GM23338 (cell line): ENCODE measurements at regions not wholly inside any gene's neighbourhood (a gene's known extent, or its start where the extent isn't known, plus 50 kb on each side); places are given as distances from the start of the nearest gene placed in this dataset.
A peak's percentile ranks its signal among the peaks of the same experiment; 100 is the strongest.

Source experiments
- ATAC-seq: fragments of 200-7000 bp; cut with Tn5 transposase; 3 replicates; pipeline ENCODE4 v1.9.1; 2020
- DNase-seq: peaks from one replicate; pipeline ENCODE4 v3.0.0-alpha.2; 2015; ENCODE audit warnings: low spot score
- H2AFZ ChIP-seq: fragments of 200-600 bp; sonication (generic); 2 replicates; pipeline ENCODE4 v1.8.0; 2016; ENCODE audit warnings: antibody characterized with exemption, mild to moderate bottlenecking, moderate library complexity
- H3F3A ChIP-seq: fragments of 200-600 bp; sonication (generic); replicated peaks from 2 replicates; pipeline ENCODE4 v1.8.0; 2017; ENCODE audit warnings: antibody characterized with exemption, mixed run types, low read depth
- H3K27ac ChIP-seq: fragments of 200-600 bp; sonication (generic); 2 replicates; pipeline ENCODE4 v1.6.1; 2016; ENCODE audit warnings: low read depth
- H3K27me3 ChIP-seq: fragments of 200-600 bp; sonication (generic); 2 replicates; pipeline ENCODE4 v1.8.0; 2016; ENCODE audit warnings: mild to moderate bottlenecking, mixed run types, moderate library complexity; ENCODE audit not compliant: insufficient read depth
- H3K36me3 ChIP-seq: fragments of 200-600 bp; sonication (generic); 2 replicates; pipeline ENCODE4 v1.8.0; 2016; ENCODE audit warnings: mild to moderate bottlenecking; ENCODE audit not compliant: insufficient read depth
- H3K4me1 ChIP-seq: fragments of 200-600 bp; sonication (generic); 2 replicates; pipeline ENCODE4 v1.8.0; 2016; ENCODE audit warnings: mild to moderate bottlenecking, moderate library complexity; ENCODE audit not compliant: insufficient read depth
- H3K4me2 ChIP-seq: fragments of 200-600 bp; sonication (generic); 2 replicates; pipeline ENCODE4 v1.7.1; 2017; ENCODE audit warnings: mixed run types
- H3K4me3 ChIP-seq: fragments of 200-600 bp; sonication (generic); 2 replicates; pipeline ENCODE4 v1.6.1; 2016; ENCODE audit warnings: mixed run types
- H3K79me2 ChIP-seq: fragments of 200-600 bp; sonication (generic); replicated peaks from 2 replicates; pipeline ENCODE4 v1.8.0; 2017; ENCODE audit warnings: mild to moderate bottlenecking; ENCODE audit not compliant: insufficient read depth
- H3K9me2 ChIP-seq: fragments of 200-600 bp; sonication (generic); 2 replicates; pipeline ENCODE4 v1.8.0; 2017; ENCODE audit not compliant: insufficient read depth
- H4K20me1 ChIP-seq: fragments of 200-600 bp; sonication (generic); replicated peaks from 2 replicates; pipeline ENCODE4 v1.8.0; 2017; ENCODE audit warnings: mild to moderate bottlenecking; ENCODE audit not compliant: insufficient read depth
- H3K27ac Mint-ChIP-seq: 2 replicates; pipeline ENCODE4 v1.8.0; 2020; ENCODE audit warnings: inconsistent platforms, mild to moderate bottlenecking, moderate library complexity, mixed read lengths
- H3K27me3 Mint-ChIP-seq: 3 replicates; pipeline ENCODE4 v1.8.0; 2022; ENCODE audit warnings: low read depth, mild to moderate bottlenecking, moderate library complexity, mixed read lengths, inconsistent platforms; ENCODE audit not compliant: insufficient read depth, poor library complexity
- H3K36me3 Mint-ChIP-seq: 3 replicates; pipeline ENCODE4 v1.8.0; 2021; ENCODE audit warnings: low read depth, mild to moderate bottlenecking, inconsistent platforms, moderate library complexity, mixed read lengths
- H3K4me1 Mint-ChIP-seq: 3 replicates; pipeline ENCODE4 v1.8.0; 2020; ENCODE audit warnings: mild to moderate bottlenecking, inconsistent platforms, mixed read lengths
- H3K4me3 Mint-ChIP-seq: 3 replicates; pipeline ENCODE4 v1.8.0; 2021; ENCODE audit warnings: moderate library complexity, mild to moderate bottlenecking, inconsistent platforms, mixed read lengths
- H3K9me3 Mint-ChIP-seq: 3 replicates; pipeline ENCODE4 v1.8.0; 2020; ENCODE audit warnings: moderate library complexity, mild to moderate bottlenecking, inconsistent platforms, mixed read lengths
- CREB1 ChIP-seq: fragments of 250-450 bp; sonication (Bioruptor Pico); IDR thresholded peaks from 2 replicates; pipeline ENCODE4 v1.5.0; 2020; ENCODE audit warnings: low read depth, mild to moderate bottlenecking, moderate library complexity
- CTCF ChIP-seq, 2 experiments: fragments of 200-600 bp in 1 of 2; sonication (generic) in 1 of 2; conservative IDR thresholded peaks; 2 replicates each; pipeline versions ENCODE4 v1.5.1 to v1.6.1; 2016 to 2017; ENCODE audit warnings: antibody characterized with exemption in 2 of 2, low read depth in 2 of 2, mild to moderate bottlenecking in 2 of 2, moderate library complexity in 1 of 2
- ETS1 ChIP-seq: IDR thresholded peaks from 2 replicates; pipeline ENCODE4 v1.6.1; 2016; ENCODE audit warnings: antibody characterized with exemption
- EZH2 ChIP-seq: fragments of 200-600 bp; sonication (generic); IDR thresholded peaks from one replicate; pipeline ENCODE4 v1.8.0; 2017; ENCODE audit warnings: antibody characterized with exemption, mild to moderate bottlenecking, low read depth; ENCODE audit not compliant: unreplicated experiment
- EZH2phosphoT487 ChIP-seq: fragments of 200-600 bp; sonication (generic); IDR thresholded peaks from one replicate; pipeline ENCODE4 v1.8.1; 2018; ENCODE audit warnings: antibody characterized with exemption; ENCODE audit not compliant: unreplicated experiment
- JUNB ChIP-seq: IDR thresholded peaks from one replicate; pipeline ENCODE4 v1.6.1; 2016; ENCODE audit warnings: antibody characterized with exemption; ENCODE audit not compliant: unreplicated experiment
- NANOG ChIP-seq: IDR thresholded peaks from 2 replicates; pipeline ENCODE4 v1.6.1; 2016; ENCODE audit warnings: antibody characterized with exemption, borderline replicate concordance
- POLR2AphosphoS5 ChIP-seq: IDR thresholded peaks from 2 replicates; pipeline ENCODE4 v1.6.1; 2016; ENCODE audit warnings: antibody characterized with exemption, low read depth
- REST ChIP-seq: IDR thresholded peaks from one replicate; pipeline ENCODE4 v1.6.1; 2018; ENCODE audit warnings: antibody characterized with exemption; ENCODE audit not compliant: unreplicated experiment
- STAT1 ChIP-seq: IDR thresholded peaks from one replicate; pipeline ENCODE4 v1.6.1; 2016; ENCODE audit warnings: antibody characterized with exemption; ENCODE audit not compliant: unreplicated experiment
- ZNF114 ChIP-seq: fragments of 250-450 bp; sonication (Bioruptor Pico); IDR thresholded peaks from 2 replicates; pipeline ENCODE4 v1.5.0; 2020; ENCODE audit warnings: mild to moderate bottlenecking, moderate library complexity
- ZNF331 ChIP-seq: fragments of 250-450 bp; sonication (Bioruptor Pico); IDR thresholded peaks from 2 replicates; pipeline ENCODE4 v1.5.0; 2020; ENCODE audit warnings: low read depth, mild to moderate bottlenecking, moderate library complexity

- TF ChIP-seq POLR2AphosphoS5 (no peak), NANOG (no peak), ZNF114 (CRISPR knock-in tag) (no peak), CTCF (conservative IDR thresholded peaks at IDR 0.05; ENCODE audit: low read depth in 2 of 2) (no peak)
- no peaks in the 10 kb centered on the region; the same call in 1 of the 2 replicates for H3K9me2 ChIP-seq
- Mint-ChIP-seq H3K4me1 (peaks cover 28% of the 10 kb centered on the region), H3K27me3 (no peaks in the 10 kb centered on the region), H3K9me3 (peaks cover 12% of the 10 kb centered on the region; the same call in 2 of the 3 replicates), H3K36me3 (peaks cover 13% of the 10 kb centered on the region), H3K27ac (no peak overlapping the region), H3K4me3 (no peak overlapping the region)
- no peak overlapping the region for H2AFZ ChIP-seq
- H3K27ac ChIP-seq = no peak overlapping the region
- H3K79me2 ChIP-seq = no peaks in the 10 kb centered on the region
- H3K36me3 ChIP-seq = no peaks in the 10 kb centered on the region
- DNase-seq (no peak), ATAC-seq (no peak)
- no peak overlapping the region for H3K4me3 ChIP-seq
- no peak overlapping the region for H3K4me2 ChIP-seq
- H3K27me3 ChIP-seq = no peaks in the 10 kb centered on the region
- H3K4me1 ChIP-seq = peaks cover 13% of the 10 kb centered on the region
- no peaks in the 10 kb centered on the region for H3F3A ChIP-seq
- H4K20me1 ChIP-seq = no peaks in the 10 kb centered on the region
Observed at GRCh38 chr2:74740395-74740740, 86.3 kb downstream of the SEMA4F start.

GRCh38 chr2:74740741-74741431 lies 86.8 kb downstream of the SEMA4F start:
- H3K36me3 ChIP-seq = no peaks in the 10 kb centered on the region
- H3K4me1 ChIP-seq = peaks cover 8% of the 10 kb centered on the region; the same call in 1 of the 2 replicates
- peaks cover 12% of the 10 kb centered on the region; the same call in 2 of the 3 replicates for H3K9me3 Mint-ChIP-seq
- no peak overlapping the region for H3K4me2 ChIP-seq
- no peaks in the 10 kb centered on the region for H3F3A ChIP-seq
- H3K36me3 Mint-ChIP-seq = peaks cover 13% of the 10 kb centered on the region
- no peaks in the 10 kb centered on the region for H4K20me1 ChIP-seq
- no peaks in the 10 kb centered on the region for H3K27me3 ChIP-seq
- H2AFZ ChIP-seq = peak overlapping the region; percentile 74; the same call in 1 of the 2 replicates
- DNase-seq = no peak
- no peaks in the 10 kb centered on the region for H3K79me2 ChIP-seq
- peaks cover 24% of the 10 kb centered on the region for H3K4me1 Mint-ChIP-seq
- no peak overlapping the region for H3K27ac ChIP-seq
- H3K27ac Mint-ChIP-seq = no peak overlapping the region
- H3K4me3 Mint-ChIP-seq = no peak overlapping the region
- no peaks in the 10 kb centered on the region for H3K27me3 Mint-ChIP-seq
- H3K4me3 ChIP-seq = no peak overlapping the region
- H3K9me2 ChIP-seq = peaks cover under 1% of the 10 kb centered on the region; the same call in 1 of the 2 replicates
- peak; percentile 73 for ATAC-seq
- TF ChIP-seq POLR2AphosphoS5 (no peak), EZH2 (no peak), EZH2phosphoT487 (no peak), ETS1 (no peak), CREB1 (CRISPR knock-in tag) (no peak), CTCF (conservative IDR thresholded peaks at IDR 0.05; ENCODE audit: low read depth in 2 of 2) (no peak), ZNF331 (CRISPR knock-in tag) (no peak), REST (no peak), NANOG (no peak), STAT1 (no peak), ZNF114 (CRISPR knock-in tag) (no peak), JUNB (no peak)
